OCI-LY3 (cell line): ENCODE measurements at regions not wholly inside any gene's neighbourhood (a gene's known extent, or its start where the extent isn't known, plus 50 kb on each side); places are given as distances from the start of the nearest gene placed in this dataset.

Experiments
- H2AFZ ChIP-seq: fragments of 200-600, 300-600 bp; shearing (Covaris generic); 2 replicates; pipeline ENCODE4 v1.6.0; 2014; ENCODE audit warnings: antibody characterized with exemption, low read depth, low read length
- H3K27ac ChIP-seq: fragments of 200-600, 300-600 bp; sonication (generic); 2 replicates; pipeline ENCODE4 v1.5.1; 2014; ENCODE audit warnings: mild to moderate bottlenecking, low read length, moderate library complexity, mixed read lengths
- H3K27me3 ChIP-seq: fragments of 200-600, 300-600 bp; sonication (generic); 2 replicates; pipeline ENCODE4 v1.6.1; 2014; ENCODE audit warnings: low read depth, low read length, mixed read lengths
- H3K36me3 ChIP-seq: fragments of 200-600, 300-600 bp; sonication (generic); replicated peaks from 2 replicates; pipeline ENCODE3; 2014; ENCODE audit warnings: low read depth, low read length, mixed read lengths
- H3K4me1 ChIP-seq: fragments of 300-600, 200-600 bp; sonication (generic); 2 replicates; pipeline ENCODE4 v1.6.1; 2014; ENCODE audit warnings: low read length, mixed read lengths
- H3K4me2 ChIP-seq: fragments of 200-600, 300-600 bp; sonication (generic); 2 replicates; pipeline ENCODE4 v1.6.1; 2014; ENCODE audit warnings: low read length, mixed read lengths
- H3K4me3 ChIP-seq: fragments of 300-600, 200-600 bp; sonication (generic); 2 replicates; pipeline ENCODE4 v1.5.1; 2014; ENCODE audit warnings: antibody characterized with exemption, mild to moderate bottlenecking, low read length, moderate library complexity
- H3K79me2 ChIP-seq: fragments of 300-600, 200-600 bp; shearing (Covaris generic); 2 replicates; pipeline ENCODE4 v1.6.1; 2014; ENCODE audit warnings: mild to moderate bottlenecking, low read length, mixed read lengths
- H3K9ac ChIP-seq: fragments of 300-600, 200-600 bp; shearing (Covaris generic); 2 replicates; pipeline ENCODE4 v1.6.0; 2014; ENCODE audit warnings: mild to moderate bottlenecking, low read length, moderate library complexity
- H3K9me3 ChIP-seq: fragments of 200-600, 300-600 bp; shearing (Covaris generic); 2 replicates; pipeline ENCODE4 v1.6.1; 2014; ENCODE audit warnings: low read length, mixed read lengths; ENCODE audit not compliant: insufficient read depth
- H4K20me1 ChIP-seq: fragments of 200-600, 300-600 bp; sonication (generic); 2 replicates; pipeline ENCODE4 v1.6.1; 2016; ENCODE audit warnings: low read length, mixed read lengths; ENCODE audit not compliant: insufficient read depth
- EZH2phosphoT487 ChIP-seq: fragments of 200-600 bp; shearing (Covaris generic); IDR thresholded peaks from 2 replicates; pipeline ENCODE4 v1.6.1; 2018; ENCODE audit warnings: antibody characterized with exemption, mixed run types, low read depth
- TF ChIP-seq, protein P1 (sequence below): fragments of 200-600, 300-600 bp; sonication (generic); IDR thresholded peaks from 2 replicates; pipeline ENCODE4 v1.5.1; 2014; ENCODE audit warnings: antibody characterized with exemption, low read length, low read depth

DNA sequence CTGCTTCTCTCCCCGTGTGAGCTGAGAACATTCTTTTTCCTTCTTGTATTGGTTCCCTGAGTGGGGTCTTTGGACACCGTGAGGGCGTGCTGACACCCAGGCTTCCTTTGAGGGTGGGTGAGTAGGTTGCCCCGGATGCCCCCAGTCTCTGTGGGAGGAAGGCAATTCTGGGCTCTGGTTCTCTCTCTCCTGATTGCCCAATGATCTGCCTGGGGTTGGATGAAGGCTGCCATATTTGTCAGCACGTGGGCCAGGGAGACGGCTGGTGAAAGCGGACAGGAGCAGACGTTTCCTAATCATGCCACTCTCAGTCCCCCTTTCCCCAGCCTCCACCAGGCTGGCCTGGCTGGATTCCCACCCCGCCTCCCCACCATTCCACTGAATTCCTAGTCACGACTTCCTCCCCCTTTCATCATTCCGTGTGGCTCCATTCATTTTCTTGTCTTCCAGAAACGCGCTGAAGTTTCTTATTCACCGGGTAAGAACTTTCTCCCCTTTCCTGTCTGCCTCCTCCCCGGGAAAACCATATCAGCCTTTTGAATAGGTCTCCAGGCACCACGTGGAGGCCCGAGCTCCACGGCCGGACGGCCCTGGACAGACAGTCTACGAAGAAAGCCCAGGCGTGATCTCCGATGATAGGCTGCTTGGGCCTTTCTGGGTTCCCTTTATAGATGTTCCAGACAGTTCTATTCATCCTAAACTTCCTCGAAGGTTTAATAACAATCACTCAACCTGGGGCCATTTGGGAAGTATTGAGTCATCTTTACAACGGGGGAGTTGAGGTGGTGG lies 98.7 kb upstream of the NPTX2 start:
- H3K4me3 ChIP-seq, result no peak overlapping the region
- TF ChIP-seq, protein P1, sequence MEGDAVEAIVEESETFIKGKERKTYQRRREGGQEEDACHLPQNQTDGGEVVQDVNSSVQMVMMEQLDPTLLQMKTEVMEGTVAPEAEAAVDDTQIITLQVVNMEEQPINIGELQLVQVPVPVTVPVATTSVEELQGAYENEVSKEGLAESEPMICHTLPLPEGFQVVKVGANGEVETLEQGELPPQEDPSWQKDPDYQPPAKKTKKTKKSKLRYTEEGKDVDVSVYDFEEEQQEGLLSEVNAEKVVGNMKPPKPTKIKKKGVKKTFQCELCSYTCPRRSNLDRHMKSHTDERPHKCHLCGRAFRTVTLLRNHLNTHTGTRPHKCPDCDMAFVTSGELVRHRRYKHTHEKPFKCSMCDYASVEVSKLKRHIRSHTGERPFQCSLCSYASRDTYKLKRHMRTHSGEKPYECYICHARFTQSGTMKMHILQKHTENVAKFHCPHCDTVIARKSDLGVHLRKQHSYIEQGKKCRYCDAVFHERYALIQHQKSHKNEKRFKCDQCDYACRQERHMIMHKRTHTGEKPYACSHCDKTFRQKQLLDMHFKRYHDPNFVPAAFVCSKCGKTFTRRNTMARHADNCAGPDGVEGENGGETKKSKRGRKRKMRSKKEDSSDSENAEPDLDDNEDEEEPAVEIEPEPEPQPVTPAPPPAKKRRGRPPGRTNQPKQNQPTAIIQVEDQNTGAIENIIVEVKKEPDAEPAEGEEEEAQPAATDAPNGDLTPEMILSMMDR, result no peak
- TF ChIP-seq EZH2phosphoT487, result no peak
- no peak overlapping the region for H2AFZ ChIP-seq
- H3K27me3 ChIP-seq, result no peaks in the 10 kb centered on the region; the same call in 1 of the 2 replicates
- H3K4me2 ChIP-seq, result no peak overlapping the region
- H3K4me1 ChIP-seq, result no peaks in the 10 kb centered on the region
- H3K36me3 ChIP-seq, result no peaks in the 10 kb centered on the region
- H3K9me3 ChIP-seq, result no peaks in the 10 kb centered on the region
- H3K9ac ChIP-seq, result no peak overlapping the region
- no peaks in the 10 kb centered on the region for H4K20me1 ChIP-seq
- no peak overlapping the region for H3K27ac ChIP-seq
- H3K79me2 ChIP-seq, result no peaks in the 10 kb centered on the region

DNA sequence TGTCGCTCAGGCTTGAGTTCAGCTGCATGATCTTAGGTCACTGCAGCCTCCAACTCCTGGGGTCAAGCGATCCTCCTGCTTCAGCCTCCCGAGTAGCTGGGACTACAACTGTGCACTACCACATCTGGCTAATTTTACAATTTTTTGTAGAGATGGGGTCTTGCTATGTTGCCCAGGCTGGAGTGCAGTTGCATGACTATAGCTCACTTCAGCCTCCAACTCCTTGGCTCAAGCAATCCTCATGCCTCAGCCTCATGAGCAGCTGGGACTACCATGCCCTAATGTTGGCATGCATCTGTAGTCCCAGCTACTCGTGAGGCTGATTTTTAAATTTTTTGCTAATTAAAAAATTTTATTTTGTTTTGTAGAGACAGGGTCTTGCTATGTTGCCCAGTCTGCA lies 101.9 kb upstream of the NPTX2 start:
- no peak for TF ChIP-seq EZH2phosphoT487
- TF ChIP-seq, protein P1, result no peak
- Histone ChIP-seq H2AFZ (no peak overlapping the region), H4K20me1 (no peaks in the 10 kb centered on the region), H3K4me1 (no peaks in the 10 kb centered on the region), H3K27ac (no peak overlapping the region), H3K9me3 (no peaks in the 10 kb centered on the region), H3K27me3 (no peaks in the 10 kb centered on the region; the same call in 1 of the 2 replicates), H3K4me2 (no peak overlapping the region), H3K9ac (no peak overlapping the region), H3K79me2 (no peaks in the 10 kb centered on the region), H3K4me3 (no peak overlapping the region), H3K36me3 (no peaks in the 10 kb centered on the region)

DNA sequence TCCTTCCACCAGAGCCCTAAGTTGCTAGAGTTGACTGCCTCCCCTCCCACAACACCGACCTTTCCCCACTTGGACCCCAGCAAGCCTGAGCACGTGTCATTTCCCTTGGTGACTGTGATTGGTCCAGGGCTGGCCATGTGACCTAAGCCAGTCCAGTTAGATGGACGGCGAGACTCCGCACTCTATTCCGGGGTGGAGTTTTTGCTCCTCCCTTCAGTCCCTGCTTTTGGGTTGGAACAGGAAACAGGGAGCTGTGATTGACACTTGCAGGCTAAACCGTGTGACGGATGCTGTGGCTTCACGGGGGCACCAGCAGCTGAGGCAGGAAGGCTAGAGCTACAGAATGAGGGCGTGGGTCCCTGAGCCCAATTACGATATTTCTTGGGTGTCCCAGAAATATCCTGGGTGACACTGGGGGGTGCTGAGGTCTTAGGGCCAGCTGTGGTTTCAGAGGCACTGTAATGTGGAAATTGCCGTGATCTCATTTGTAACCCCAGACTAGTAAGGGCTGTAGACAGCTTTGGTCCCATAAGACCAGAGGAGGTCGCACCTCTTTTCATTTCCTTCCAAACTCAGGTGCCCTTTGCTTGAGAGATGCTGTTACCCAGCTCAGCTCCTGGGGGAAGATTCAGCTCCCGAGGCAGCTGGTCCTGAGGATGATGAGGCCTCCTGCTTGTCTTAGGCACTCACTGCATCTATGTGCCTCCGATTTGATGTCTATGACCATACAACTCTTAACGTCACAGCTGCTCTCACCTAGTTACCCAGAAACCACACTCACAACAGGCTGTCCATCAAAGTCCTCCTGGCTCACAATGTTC lies 102.7 kb upstream of the NPTX2 start:
- Histone ChIP-seq H3K4me1 (no peaks in the 10 kb centered on the region), H3K4me3 (no peak overlapping the region), H2AFZ (no peak overlapping the region), H4K20me1 (no peaks in the 10 kb centered on the region), H3K36me3 (no peaks in the 10 kb centered on the region), H3K79me2 (no peaks in the 10 kb centered on the region), H3K9ac (no peak overlapping the region), H3K9me3 (no peaks in the 10 kb centered on the region), H3K27ac (no peak overlapping the region), H3K27me3 (no peaks in the 10 kb centered on the region; the same call in 1 of the 2 replicates), H3K4me2 (no peak overlapping the region)
- TF ChIP-seq, protein P1, result no peak
- TF ChIP-seq EZH2phosphoT487, result no peak

DNA sequence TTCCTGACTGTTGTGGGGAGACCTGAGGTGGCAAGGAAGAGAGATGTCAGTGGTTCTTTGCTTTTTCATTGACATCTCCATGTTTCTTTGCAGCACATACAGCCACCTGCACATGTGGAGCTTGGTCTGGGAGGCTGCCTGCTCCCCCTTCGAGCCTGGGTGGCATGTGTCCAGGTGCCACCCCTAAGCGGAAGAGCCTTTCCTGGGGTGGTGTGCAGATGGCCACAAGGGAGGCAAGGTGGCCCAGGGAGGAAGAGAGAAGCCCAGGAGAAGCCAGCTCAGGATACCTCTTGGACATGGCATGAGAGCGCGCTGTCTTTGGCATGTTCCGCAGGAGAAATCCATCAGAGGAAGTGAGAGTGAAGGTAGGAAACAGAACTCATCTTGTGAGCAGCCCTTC lies 105.9 kb upstream of the NPTX2 start:
- no peaks in the 10 kb centered on the region for H3K79me2 ChIP-seq
- TF ChIP-seq, protein P1, result no peak
- TF ChIP-seq EZH2phosphoT487, result no peak
- no peak overlapping the region for H2AFZ ChIP-seq
- H3K9ac ChIP-seq, result no peak overlapping the region
- peaks cover 13% of the 10 kb centered on the region for H3K27me3 ChIP-seq
- H4K20me1 ChIP-seq, result no peaks in the 10 kb centered on the region
- no peaks in the 10 kb centered on the region for H3K9me3 ChIP-seq
- H3K4me1 ChIP-seq, result no peaks in the 10 kb centered on the region
- H3K27ac ChIP-seq, result no peak overlapping the region
- H3K4me2 ChIP-seq, result no peak overlapping the region
- H3K36me3 ChIP-seq, result no peaks in the 10 kb centered on the region
- H3K4me3 ChIP-seq, result no peak overlapping the region
